ENCODE measurements at regions not wholly inside any gene's neighbourhood (a gene's known extent, or its start where the extent isn't known, plus 50 kb on each side); places are given as distances from the start of the nearest gene placed in this dataset.

DNA sequence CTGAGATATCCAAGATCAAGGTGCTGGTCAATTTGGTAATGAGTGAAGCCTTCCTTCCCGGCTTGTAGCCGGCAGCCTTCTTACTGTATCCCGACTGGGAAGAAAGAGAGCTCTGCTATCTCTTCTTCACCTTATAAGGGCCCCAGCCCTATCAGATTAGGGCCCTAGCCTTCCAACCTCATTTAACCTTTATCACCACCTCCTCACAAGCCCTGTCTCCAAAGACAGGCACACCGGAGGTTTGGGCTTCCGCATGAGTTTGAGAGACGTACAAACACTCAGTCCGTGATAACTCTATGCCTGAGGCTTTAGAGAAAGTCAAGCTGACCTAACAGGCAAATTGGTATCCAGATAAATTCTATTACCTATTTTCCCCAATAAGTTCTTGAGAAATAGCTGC, 243.9 kb downstream of the OPA1 start:
- no peak overlapping the region for H2BK5ac ChIP-seq (ENCODE audit: insufficient read length, low read length)
- no peak overlapping the region for H2BK12ac ChIP-seq (ENCODE audit: insufficient read length, low read depth, low read length)
- H3K56ac ChIP-seq (ENCODE audit: insufficient read length, low read depth, low read length), result no peak overlapping the region
- H3K27ac ChIP-seq (ENCODE audit: insufficient read length, low read depth, low read length), result no peak overlapping the region
- H3K27me3 ChIP-seq (ENCODE audit: insufficient read depth, low read length), result no peaks in the 10 kb centered on the region
- no peak for DNase-seq
- H2BK120ac ChIP-seq (ENCODE audit: low read depth, low read length, poor library complexity, severe bottlenecking), result no peak overlapping the region
- H3K23me2 ChIP-seq (ENCODE audit: insufficient read length, low read depth, low read length, poor library complexity, severe bottlenecking), result no peaks in the 10 kb centered on the region
- no CpG with 5 or more reads among the region's 7 CpGs for WGBS (ENCODE audit: extremely low coverage, insufficient read length, low lambda C conversion rate)
- H3K4me1 ChIP-seq (ENCODE audit: insufficient read depth, low read length), result no peaks in the 10 kb centered on the region
- H4K8ac ChIP-seq (replicated peaks; ENCODE audit: insufficient read length, low read depth, low read length), result no peak overlapping the region
- no peak overlapping the region for H2AK5ac ChIP-seq (ENCODE audit: insufficient read length, low read length)
- H2BK15ac ChIP-seq (ENCODE audit: low read depth, low read length), result no peak overlapping the region
- no peaks in the 10 kb centered on the region for H4K20me1 ChIP-seq (ENCODE audit: control insufficient read depth, insufficient read depth, insufficient read length)
- peaks cover 0 to 4% of the 10 kb centered on the region in 2 experiments; a peak in 2 of 4 replicates for H3K4me1 Mint-ChIP-seq
- no peak overlapping the region for H4K5ac ChIP-seq (ENCODE audit: insufficient read length, low read depth, low read length)
- H3K27ac Mint-ChIP-seq, result no peak overlapping the region
- H3K9me3 Mint-ChIP-seq, result no peaks in the 10 kb centered on the region; a peak in 2 of 5 replicates
- H3K79me2 ChIP-seq (ENCODE audit: insufficient read depth, low read length), result no peaks in the 10 kb centered on the region
- no peak overlapping the region for H3K18ac ChIP-seq (ENCODE audit: insufficient read length, low read depth, low read length)
- H3K27me3 Mint-ChIP-seq (ENCODE audit: low read depth), result peaks cover 23% of the 10 kb centered on the region
- H3K23ac ChIP-seq (ENCODE audit: insufficient read length, low read depth, low read length), result no peak overlapping the region
- TF ChIP-seq, protein P1, sequence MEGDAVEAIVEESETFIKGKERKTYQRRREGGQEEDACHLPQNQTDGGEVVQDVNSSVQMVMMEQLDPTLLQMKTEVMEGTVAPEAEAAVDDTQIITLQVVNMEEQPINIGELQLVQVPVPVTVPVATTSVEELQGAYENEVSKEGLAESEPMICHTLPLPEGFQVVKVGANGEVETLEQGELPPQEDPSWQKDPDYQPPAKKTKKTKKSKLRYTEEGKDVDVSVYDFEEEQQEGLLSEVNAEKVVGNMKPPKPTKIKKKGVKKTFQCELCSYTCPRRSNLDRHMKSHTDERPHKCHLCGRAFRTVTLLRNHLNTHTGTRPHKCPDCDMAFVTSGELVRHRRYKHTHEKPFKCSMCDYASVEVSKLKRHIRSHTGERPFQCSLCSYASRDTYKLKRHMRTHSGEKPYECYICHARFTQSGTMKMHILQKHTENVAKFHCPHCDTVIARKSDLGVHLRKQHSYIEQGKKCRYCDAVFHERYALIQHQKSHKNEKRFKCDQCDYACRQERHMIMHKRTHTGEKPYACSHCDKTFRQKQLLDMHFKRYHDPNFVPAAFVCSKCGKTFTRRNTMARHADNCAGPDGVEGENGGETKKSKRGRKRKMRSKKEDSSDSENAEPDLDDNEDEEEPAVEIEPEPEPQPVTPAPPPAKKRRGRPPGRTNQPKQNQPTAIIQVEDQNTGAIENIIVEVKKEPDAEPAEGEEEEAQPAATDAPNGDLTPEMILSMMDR (conservative IDR thresholded peaks at IDR 0.05), result no peak
- H3K4ac ChIP-seq (ENCODE audit: low read depth, low read length), result no peak overlapping the region
- no peak overlapping the region for H3K4me3 Mint-ChIP-seq
- no peaks in the 10 kb centered on the region; a peak in 2 of 7 replicates for H3K36me3 Mint-ChIP-seq (ENCODE audit: insufficient read depth in 1 of 3, low read depth in 3 of 3)
- no peak overlapping the region for H3K9ac ChIP-seq (ENCODE audit: extremely low read depth, insufficient read length, low read length)
- no peak overlapping the region for H3K14ac ChIP-seq (ENCODE audit: insufficient read depth, low read length)
- no peak overlapping the region for H3T11ph ChIP-seq (ENCODE audit: low read length)
- H3K9me3 ChIP-seq (ENCODE audit: control insufficient read depth, low read depth, low read length), result no peaks in the 10 kb centered on the region
- no peak overlapping the region for H2BK20ac ChIP-seq (ENCODE audit: low read depth, low read length, poor library complexity, severe bottlenecking)
- no peak overlapping the region for H4K91ac ChIP-seq (ENCODE audit: insufficient read length, low read depth, low read length)
- no peak overlapping the region for H3K4me2 ChIP-seq (ENCODE audit: insufficient read depth, insufficient read length, low read length)
- no peaks in the 10 kb centered on the region for H3K79me1 ChIP-seq (ENCODE audit: insufficient read depth, low read depth, low read length, poor library complexity, severe bottlenecking)
- H2AFZ ChIP-seq (ENCODE audit: low read length), result no peak overlapping the region

Measured in H9 (cell line).